Chondrocyte (in vitro differentiated cells): ENCODE measurements at regions not wholly inside any gene's neighbourhood (a gene's known extent, or its start where the extent isn't known, plus 50 kb on each side); places are given as distances from the start of the nearest gene placed in this dataset.

ENCODE experiments used
- DNase-seq: peaks from one replicate; pipeline ENCODE4 v3.0.0; 2021; ENCODE audit warnings: mixed read lengths, low spot score
- H3K27ac Mint-ChIP-seq: one replicate; pipeline ENCODE4 v1.8.0; 2021; ENCODE audit warnings: mild to moderate bottlenecking, moderate library complexity, mixed read lengths; ENCODE audit not compliant: unreplicated experiment
- H3K27me3 Mint-ChIP-seq: 2 replicates; pipeline ENCODE4 v1.8.0; 2021; ENCODE audit warnings: low read depth, mixed read lengths
- H3K36me3 Mint-ChIP-seq: 2 replicates; pipeline ENCODE4 v1.8.0; 2021; ENCODE audit warnings: low read depth, mixed read lengths
- H3K4me1 Mint-ChIP-seq: 2 replicates; pipeline ENCODE4 v1.8.0; 2021; ENCODE audit warnings: low read depth, mild to moderate bottlenecking, mixed read lengths
- H3K4me3 Mint-ChIP-seq: one replicate; pipeline ENCODE4 v1.8.0; 2021; ENCODE audit warnings: mild to moderate bottlenecking, moderate library complexity, mixed read lengths; ENCODE audit not compliant: unreplicated experiment
- H3K9me3 Mint-ChIP-seq: 2 replicates; pipeline ENCODE4 v1.8.0; 2021; ENCODE audit warnings: low read depth, mixed read lengths
- TF ChIP-seq, protein P1 (sequence below): fragments of 200-600 bp; sonication (generic); IDR thresholded peaks from 2 replicates; pipeline ENCODE4 v1.5.0; 2021; ENCODE audit warnings: antibody characterized with exemption, mild to moderate bottlenecking, moderate library complexity

DNA sequence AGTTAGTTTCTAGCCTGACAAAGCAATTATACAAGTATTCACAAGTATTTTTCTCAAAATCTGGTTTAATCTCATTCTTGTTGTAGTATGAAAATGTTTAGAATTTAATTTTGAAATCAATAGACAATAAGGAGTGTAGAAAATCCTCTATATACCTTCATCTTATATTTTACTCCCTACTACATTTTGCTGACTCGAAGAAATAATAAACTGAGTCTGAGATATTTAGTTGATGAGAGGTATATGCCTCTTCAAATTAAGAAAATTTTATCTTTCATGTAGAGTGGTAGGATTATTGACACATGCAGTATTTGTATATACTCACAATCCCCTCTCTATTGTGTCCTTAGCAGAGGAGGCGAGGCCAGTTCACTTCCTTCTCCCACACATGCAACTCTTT lies 477.7 kb downstream of the MAN2A1 start:
- no peak overlapping the region for H3K27ac Mint-ChIP-seq
- no peaks in the 10 kb centered on the region for H3K36me3 Mint-ChIP-seq
- H3K9me3 Mint-ChIP-seq: peaks cover 10% of the 10 kb centered on the region
- no peak overlapping the region for H3K4me3 Mint-ChIP-seq
- TF ChIP-seq, protein P1, sequence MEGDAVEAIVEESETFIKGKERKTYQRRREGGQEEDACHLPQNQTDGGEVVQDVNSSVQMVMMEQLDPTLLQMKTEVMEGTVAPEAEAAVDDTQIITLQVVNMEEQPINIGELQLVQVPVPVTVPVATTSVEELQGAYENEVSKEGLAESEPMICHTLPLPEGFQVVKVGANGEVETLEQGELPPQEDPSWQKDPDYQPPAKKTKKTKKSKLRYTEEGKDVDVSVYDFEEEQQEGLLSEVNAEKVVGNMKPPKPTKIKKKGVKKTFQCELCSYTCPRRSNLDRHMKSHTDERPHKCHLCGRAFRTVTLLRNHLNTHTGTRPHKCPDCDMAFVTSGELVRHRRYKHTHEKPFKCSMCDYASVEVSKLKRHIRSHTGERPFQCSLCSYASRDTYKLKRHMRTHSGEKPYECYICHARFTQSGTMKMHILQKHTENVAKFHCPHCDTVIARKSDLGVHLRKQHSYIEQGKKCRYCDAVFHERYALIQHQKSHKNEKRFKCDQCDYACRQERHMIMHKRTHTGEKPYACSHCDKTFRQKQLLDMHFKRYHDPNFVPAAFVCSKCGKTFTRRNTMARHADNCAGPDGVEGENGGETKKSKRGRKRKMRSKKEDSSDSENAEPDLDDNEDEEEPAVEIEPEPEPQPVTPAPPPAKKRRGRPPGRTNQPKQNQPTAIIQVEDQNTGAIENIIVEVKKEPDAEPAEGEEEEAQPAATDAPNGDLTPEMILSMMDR: no peak
- H3K4me1 Mint-ChIP-seq: no peaks in the 10 kb centered on the region
- no peaks in the 10 kb centered on the region for H3K27me3 Mint-ChIP-seq
- DNase-seq: no peak

- no peak overlapping the region for H3K4me3 Mint-ChIP-seq
- no peaks in the 10 kb centered on the region for H3K4me1 Mint-ChIP-seq
- no peak overlapping the region for H3K27ac Mint-ChIP-seq
- H3K27me3 Mint-ChIP-seq: no peaks in the 10 kb centered on the region
- DNase-seq: no peak
- TF ChIP-seq, protein P1: no peak
- H3K9me3 Mint-ChIP-seq: peaks cover 10% of the 10 kb centered on the region
- H3K36me3 Mint-ChIP-seq: no peaks in the 10 kb centered on the region
Observed at GRCh38 chr5:110169461-110169860, 479.7 kb downstream of the MAN2A1 start.

GRCh38 chr5:110177729-110178128 lies 488.0 kb downstream of the MAN2A1 start:
- H3K4me1 Mint-ChIP-seq: peaks cover 3% of the 10 kb centered on the region
- H3K27ac Mint-ChIP-seq: no peak overlapping the region
- H3K9me3 Mint-ChIP-seq: no peaks in the 10 kb centered on the region
- H3K27me3 Mint-ChIP-seq: no peaks in the 10 kb centered on the region
- no peaks in the 10 kb centered on the region for H3K36me3 Mint-ChIP-seq
- TF ChIP-seq, protein P1: no peak
- H3K4me3 Mint-ChIP-seq: no peak overlapping the region
- DNase-seq: no peak

DNA sequence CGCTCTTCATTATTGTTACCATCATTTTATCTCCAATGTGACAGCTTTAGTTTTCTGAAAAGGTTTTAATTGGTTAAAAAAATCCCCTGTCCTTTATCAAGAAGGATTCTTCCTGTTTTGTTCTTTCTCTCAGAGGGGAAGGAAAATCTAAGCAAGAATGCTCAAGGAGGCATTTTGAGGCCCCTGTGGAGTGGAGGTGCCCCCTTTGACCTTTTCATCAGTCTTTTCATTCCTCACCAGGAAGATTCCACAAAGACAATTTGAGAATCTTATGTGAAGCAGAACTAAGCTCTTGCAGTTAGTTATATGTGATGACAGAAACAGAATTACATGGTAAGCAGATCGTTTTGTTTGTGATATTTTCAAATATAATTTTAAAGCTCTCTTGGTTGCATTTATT lies 489.6 kb downstream of the MAN2A1 start:
- no peak for DNase-seq
- TF ChIP-seq, protein P1: no peak
- H3K4me3 Mint-ChIP-seq: no peak overlapping the region
- H3K36me3 Mint-ChIP-seq: no peaks in the 10 kb centered on the region
- H3K4me1 Mint-ChIP-seq: peaks cover 3% of the 10 kb centered on the region
- H3K27me3 Mint-ChIP-seq: no peaks in the 10 kb centered on the region
- no peak overlapping the region for H3K27ac Mint-ChIP-seq
- peaks cover 7% of the 10 kb centered on the region for H3K9me3 Mint-ChIP-seq

- no peaks in the 10 kb centered on the region for H3K4me1 Mint-ChIP-seq
- no peak overlapping the region for H3K27ac Mint-ChIP-seq
- H3K4me3 Mint-ChIP-seq: no peak overlapping the region
- TF ChIP-seq, protein P1: no peak
- H3K27me3 Mint-ChIP-seq: no peaks in the 10 kb centered on the region
- DNase-seq: no peak
- peaks cover 8% of the 10 kb centered on the region for H3K9me3 Mint-ChIP-seq
- no peaks in the 10 kb centered on the region for H3K36me3 Mint-ChIP-seq
Observed at GRCh38 chr5:110194191-110194590, 504.5 kb downstream of the MAN2A1 start.
